ENCODE measurements at regions not wholly inside any gene's neighbourhood (a gene's known extent, or its start where the extent isn't known, plus 50 kb on each side); places are given as distances from the start of the nearest gene placed in this dataset.

- TF ChIP-seq CTCF (IDR thresholded peaks at IDR 0.05; ENCODE audit: poor library complexity) (no peak), EZH2phosphoT487 (IDR thresholded peaks at IDR 0.05; ENCODE audit: low read depth, severe bottlenecking, unreplicated experiment) (no peak)
These were observed 841.6 kb downstream of the CCSER2 start for GRCh38 chr10:85170026-85170425.
